NCI-H2196 treated with DMSO at 0.1 percent for 48 hours (cell line): ENCODE measurements at regions not wholly inside any gene's neighbourhood (a gene's known extent, or its start where the extent isn't known, plus 50 kb on each side); places are given as distances from the start of the nearest gene placed in this dataset.

Experiments used
- DNase-seq: peaks from one replicate; lab custom pipeline; 2025; ENCODE audit not compliant: unreplicated experiment; lab: John Stamatoyannopoulos, UW

DNA sequence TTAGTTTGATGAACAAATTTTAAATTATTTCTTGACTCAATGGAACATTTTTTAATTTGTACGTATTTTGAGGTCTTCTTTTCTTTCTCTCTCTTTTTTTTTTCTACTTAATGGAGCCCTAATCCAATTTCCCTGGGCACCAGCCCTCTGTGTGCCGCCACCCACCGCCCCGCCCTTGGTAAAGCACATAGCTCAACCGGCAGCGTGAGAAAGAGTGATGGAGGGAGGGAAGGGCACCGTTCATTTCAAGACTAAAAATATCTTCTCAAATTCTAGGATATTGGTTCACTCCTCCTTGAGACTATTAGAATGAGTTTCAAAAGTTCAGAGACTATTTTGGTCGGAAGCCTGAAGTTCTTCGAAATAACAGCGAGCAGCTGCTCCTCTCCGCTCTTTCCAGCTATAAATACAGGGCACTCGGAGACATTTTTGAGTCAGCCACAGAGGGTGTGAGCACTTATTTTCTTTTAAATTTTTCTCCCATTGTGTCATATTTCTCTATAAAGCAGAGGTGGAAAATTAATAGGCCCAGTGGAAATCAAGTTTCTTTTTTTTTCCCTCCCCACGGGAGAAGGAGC, 731.7 kb upstream of the ID2 start:
- DNase-seq = no peak

DNA sequence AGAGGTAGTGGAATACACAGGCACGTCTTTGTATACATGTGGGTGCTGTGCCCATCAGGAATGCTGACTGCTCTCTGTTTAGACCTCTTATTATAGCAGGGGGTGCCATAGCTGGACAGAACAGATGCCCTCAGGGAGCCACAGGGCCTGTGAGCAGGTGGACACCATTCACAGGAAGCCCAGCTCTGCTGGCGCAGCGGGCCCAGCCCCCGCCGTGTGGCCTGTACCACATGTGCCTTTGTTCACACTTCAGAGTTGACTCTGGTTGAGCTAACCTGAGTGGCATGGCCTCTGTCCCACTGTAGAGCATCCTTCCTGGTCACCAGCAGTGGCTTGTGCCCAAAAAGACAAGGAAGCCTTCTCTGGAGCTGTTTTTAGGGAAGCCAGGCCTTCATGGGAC, 730.9 kb upstream of the ID2 start:
- no peak for DNase-seq

DNA sequence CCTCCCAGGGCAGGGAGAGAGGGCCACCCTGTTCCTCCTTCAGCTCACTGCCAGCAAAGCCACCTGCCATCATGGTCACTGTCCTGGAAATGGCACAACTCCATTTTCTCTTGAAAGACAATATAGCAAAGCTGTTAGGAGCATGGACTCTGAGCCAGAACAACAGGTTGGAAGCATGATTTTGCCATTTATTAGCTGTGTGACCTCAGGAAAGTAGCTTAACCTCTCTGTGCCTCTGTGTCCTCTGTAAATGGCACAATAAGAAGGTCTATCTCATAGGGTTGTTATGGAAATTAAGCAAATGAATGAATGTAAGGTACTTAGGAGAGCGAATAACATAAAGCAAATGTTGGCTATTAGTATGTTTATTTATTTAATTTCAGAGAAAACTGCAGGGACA, 730.4 kb upstream of the ID2 start:
- no peak for DNase-seq

- DNase-seq = no peak
Observed at GRCh38 chr2:7952046-7952745, 729.7 kb upstream of the ID2 start.

DNA sequence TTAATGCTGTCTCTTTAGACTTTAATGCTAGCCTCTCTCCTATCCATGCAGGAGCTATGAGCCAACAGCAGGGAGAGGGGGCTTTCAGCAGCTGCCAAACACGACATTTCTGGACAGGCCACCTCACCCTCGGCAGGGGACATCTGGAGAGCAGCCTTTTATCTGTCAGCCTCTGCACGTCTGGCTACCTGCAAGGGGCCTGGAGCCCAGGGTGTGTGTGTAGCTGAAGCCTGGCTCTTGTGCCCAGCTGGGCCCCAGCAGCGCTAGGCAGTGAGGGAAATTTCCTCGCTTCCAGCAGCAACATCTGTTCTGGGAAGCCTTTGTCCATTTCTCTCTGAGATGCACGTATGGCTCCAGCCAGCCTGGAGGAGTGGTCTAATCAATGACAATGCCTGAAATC, 728.7 kb upstream of the ID2 start:
- no peak for DNase-seq

- no peak for DNase-seq
Observed at GRCh38 chr2:7954234-7954633, 727.6 kb upstream of the ID2 start.

- DNase-seq = no peak
Observed at GRCh38 chr2:7956126-7956689, 725.6 kb upstream of the ID2 start.

GRCh38 chr2:7961550-7961949, 720.3 kb upstream of the ID2 start:
- DNase-seq = no peak

DNA sequence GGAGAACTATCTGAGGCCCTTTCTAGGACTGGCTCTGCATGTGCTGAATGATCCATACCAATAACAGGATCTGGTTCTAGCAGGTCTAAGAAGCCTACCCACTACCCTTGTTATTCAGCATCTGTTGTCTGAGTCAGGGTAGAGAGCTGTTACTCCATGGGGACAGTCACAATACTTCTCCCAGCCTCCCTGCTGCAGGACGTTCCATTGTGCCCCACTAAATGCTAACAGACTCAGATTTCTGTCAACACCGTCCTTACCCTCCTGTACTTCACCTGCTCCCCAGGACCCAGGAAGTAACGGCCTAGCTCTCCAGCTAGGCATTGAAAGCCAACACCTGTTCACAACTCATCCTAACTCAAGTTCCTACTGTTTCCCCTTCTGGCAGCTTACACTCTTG, 719.7 kb upstream of the ID2 start:
- no peak for DNase-seq

DNA sequence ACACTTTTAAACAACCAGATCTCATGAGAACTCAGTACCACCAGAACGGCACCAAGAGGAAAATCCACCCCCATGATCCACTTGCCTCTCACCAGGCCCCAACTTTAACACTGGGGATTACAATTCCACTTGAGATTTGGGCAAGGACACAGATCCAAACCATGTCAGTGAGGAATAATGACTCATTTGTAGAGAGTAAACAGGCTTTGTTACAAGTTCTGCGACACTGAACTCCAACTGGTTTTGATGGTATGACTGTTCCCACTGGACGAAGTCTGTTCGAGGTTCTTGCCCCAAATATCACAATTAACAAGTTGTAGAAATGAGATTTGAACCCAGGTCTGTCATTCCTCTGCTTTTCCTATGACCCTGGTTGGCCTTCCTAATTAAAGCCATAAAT, 718.1 kb upstream of the ID2 start:
- DNase-seq = no peak

DNA sequence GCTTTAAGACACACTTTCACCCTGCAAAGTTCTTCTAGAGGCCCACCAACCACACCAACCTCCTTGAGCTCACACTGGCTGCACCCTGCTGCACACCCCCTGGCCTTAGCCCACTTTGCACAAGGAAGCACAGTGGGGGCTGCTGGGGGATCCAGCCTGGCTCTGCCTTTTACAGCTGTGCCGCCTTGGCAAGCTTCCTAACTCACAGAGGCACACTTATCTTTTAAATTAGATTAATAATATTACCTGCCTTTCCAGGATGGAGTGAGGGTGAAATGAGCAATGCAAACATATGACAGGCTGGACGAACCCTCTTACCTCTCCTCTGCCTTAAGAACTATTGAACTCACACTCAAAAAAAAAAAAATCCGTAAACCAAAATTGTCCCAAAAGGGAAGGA, 715.8 kb upstream of the ID2 start:
- DNase-seq = no peak

DNA sequence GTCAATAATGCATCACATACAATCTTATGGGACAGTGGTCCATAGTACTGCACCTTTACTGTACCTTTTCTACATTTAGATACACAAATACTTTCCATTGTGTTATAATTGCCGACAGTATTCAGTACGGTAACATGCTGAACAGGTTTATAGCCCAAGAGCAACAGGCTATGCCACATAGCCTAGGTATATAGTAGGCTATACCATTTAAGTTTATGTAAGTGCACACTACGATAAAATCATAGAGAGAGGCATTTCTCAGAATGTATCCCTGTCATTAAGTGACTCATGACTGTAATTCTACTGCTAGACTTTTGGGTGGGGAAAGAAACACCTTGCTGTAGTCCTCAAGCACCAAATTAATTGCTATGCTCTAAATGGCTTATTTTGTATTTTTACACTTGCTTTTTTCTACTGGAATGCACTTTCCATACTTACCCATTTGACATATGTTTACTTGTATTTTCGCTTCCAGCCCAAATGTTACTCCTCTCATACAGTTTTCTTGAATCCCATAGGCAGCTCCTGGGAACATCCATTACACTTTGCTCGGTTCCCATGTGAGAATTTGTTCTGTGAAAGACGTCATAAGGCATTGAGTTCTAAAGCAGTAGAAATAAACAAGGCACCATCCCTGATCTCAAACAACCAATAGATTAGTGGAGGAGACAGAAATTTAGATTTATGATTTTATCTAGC, 714.0 kb upstream of the ID2 start:
- DNase-seq = no peak

GRCh38 chr2:7969756-7970515, 711.9 kb upstream of the ID2 start:
- no peak for DNase-seq

GRCh38 chr2:7971248-7971647, 710.6 kb upstream of the ID2 start:
- no peak for DNase-seq

DNA sequence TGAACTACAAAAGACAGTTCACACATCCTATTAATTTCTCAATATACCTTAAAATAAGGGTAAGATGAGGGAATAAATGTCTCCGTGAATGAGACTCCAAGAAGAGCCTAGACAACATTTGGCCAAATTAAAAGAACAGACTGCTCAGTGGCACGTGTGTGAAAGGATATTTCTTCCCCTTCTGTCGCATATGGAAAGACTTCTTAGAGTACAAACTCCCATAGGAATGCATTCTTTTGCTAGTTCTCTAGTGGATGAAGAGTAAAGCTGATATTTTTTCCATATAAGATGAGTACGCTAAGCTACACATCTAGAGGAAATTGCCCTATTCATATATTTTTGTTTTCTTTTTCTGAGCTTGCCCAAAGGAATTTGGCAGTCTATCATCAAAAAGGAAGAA, 710.0 kb upstream of the ID2 start:
- no peak for DNase-seq

DNA sequence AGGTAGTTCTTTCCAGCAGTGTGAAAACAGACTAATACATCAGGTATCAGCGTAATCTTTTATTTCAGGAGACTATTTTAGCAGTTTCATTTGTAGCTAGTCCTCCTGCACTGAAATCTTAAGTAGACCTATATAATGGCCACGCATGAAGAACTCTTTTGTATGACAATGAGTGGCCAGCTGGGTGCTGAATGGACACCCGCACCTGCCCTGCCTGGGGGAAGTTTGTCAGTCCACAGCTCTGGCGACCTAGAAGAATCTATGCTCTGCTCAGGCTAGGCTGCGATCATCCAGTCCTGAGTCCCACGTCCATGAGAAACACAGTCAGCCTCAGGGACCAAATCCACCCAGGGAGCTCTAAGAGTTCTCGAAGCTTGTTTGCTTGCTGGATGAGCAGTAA, 709.2 kb upstream of the ID2 start:
- no peak for DNase-seq

- DNase-seq = no peak
Observed at GRCh38 chr2:7973801-7974480, 707.9 kb upstream of the ID2 start.

- DNase-seq = no peak
Observed at GRCh38 chr2:7974936-7975335, 706.9 kb upstream of the ID2 start.

GRCh38 chr2:7976206-7976605, 705.6 kb upstream of the ID2 start:
- no peak for DNase-seq

DNA sequence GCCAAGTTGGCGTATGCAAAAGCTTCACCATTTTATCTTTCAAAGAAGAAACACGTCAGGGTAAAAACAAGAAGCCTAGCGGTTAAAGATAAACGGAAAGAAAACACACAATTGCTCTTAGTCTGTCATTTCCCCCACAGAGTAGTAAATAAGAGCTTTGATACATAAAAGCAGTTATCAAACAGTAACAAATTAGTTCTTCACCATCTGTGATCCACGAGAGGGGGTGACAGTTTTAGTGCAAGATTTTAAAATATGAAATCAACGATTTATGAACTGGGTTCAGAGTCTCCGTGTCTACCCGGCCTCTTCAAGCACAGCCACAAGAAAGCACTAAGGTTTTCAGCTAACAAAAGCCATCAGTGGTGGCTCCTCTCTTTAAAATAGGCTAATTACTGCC, 703.9 kb upstream of the ID2 start:
- DNase-seq = no peak

DNA sequence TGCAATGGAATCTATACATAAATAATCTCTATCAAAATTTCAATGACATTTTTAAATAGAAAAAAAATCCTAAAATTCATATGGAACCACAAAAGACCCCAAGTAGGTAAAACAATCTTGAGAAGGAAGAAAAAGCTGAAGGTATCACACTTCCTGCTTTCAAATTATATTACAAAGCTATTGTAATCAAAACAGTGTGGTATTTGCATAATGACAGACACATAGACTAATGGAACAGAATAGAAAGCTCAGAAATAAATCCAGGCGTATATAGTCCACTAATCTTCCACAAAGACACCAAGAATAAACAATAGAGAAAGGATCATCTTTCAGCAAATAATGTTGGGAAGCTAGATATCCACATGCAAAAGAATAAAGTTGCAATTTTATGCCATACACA, 699.8 kb upstream of the ID2 start:
- DNase-seq = no peak
